Renal cortical epithelial cell (primary cell): ENCODE measurements at regions not wholly inside any gene's neighbourhood (a gene's known extent, or its start where the extent isn't known, plus 50 kb on each side); places are given as distances from the start of the nearest gene placed in this dataset.

Source experiments
- DNase-seq: peaks from one replicate; pipeline ENCODE4 v3.0.0-alpha.2; 2011; ENCODE audit warnings: low read depth

DNA sequence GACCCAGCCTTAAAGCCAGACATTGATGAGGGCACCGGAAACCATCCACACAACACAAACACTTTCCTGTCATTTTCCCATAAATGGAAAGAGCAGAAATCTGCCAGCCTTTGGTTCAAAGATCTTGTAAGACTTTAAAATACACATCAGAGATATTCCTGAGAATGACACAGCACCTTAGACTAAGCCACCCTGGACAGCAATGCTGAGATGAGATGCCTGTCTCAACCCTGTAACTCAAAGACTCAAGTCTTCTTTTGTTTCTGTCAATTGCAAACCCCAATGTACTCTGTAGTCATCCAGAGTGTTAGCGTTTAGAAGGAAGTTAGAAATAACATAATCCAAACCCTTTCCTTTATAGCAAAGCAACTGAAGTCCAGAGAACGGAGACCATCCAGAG lies 119.2 kb downstream of the CCNA1 start:
- no peak for DNase-seq

DNA sequence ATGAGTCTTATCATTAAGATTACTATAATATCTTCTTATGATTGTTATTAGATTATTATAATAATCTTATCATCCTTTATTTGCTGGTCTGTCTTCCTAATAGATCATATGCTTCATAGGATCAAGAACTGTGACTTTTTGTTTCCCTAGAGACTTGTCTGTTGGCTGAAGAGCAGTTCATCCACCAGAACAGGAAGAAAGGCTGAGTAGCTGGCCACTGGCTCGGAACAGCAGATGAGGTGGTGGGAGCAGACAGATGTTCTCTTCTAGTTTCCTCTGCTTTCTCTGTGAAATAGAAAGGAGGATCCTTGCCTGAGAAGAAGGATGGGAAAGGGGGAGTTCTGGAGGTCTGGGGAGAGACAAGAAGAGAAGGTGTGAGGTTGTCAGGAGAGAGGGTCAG lies 120.0 kb downstream of the CCNA1 start:
- DNase-seq: no peak

DNA sequence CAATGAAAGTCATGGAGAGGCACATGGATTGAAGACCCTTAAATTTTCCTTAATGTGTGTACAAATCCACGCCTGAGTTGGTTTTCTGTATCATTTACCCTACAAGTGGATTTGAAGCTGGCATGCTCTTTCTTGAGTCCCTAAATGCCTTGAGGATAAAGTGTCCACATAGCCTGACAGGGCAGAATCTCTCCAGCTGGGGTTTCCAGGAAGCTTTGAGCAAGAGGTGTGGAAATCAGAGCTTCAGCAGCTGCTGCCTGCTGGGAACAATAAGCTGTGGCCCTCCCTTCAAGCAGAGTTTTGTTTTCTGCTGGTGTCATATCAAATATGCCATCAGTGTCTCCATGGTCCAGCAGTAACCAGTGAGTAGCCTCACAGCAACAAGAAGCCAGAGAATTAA lies 120.3 kb upstream of the SERTM1 start:
- DNase-seq: no peak

DNA sequence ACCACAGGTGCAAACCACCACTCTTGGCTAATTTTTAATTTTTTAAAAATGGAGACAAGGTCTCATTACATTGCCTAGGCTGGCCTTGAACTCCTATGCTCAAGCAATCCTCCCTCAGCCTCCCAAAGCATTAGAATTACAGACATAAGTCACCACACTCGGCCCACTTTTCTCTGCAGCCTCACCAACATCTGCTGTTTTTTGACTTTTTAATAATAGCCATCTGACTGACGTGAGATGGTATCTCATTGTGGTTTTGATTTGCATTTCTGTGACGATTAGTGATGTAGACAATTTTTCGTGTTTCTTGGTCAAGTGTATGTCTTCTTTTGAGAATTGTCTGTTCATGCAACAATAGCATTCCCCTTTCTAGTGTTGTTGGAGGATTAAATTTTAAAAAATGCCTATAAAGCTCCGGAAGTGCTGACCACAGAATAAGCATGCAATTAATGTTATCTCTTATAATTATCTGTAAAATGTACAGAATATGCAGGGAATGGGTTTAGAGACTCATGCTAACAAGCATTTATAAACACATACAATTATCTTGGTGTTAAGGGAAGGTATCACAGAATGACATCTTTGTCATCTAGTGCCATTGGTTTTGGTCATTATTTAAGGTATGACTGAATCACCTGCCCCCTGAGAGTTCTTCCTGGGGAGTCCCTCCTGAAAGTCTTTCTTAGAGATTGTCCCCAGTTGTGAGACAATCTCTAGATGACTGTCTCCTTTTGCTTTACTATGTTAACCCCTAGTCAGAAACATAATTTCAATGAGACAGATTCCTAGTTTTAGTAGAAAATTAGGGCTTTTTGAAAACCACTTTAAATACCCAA lies 118.5 kb upstream of the SERTM1 start:
- no peak for DNase-seq

DNA sequence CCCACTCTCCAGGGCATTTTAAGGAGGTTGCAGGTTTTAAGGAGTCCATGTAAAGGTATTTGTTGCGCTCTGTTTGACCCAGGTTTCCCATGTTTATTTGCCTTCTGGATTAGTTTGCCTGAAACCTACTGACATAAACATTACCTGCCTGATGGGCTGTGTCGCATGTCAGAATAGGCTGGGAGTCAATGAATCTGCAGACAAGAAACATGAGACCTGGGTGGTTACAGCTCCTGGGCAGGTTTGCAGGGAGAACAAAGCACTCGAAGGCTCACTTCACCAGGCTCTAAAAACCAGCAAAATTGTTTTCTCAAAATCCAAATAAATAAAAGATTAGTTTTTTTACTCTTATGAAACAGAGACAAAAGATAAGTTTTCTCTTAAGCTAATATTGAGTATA lies 114.4 kb upstream of the SERTM1 start:
- no peak for DNase-seq

DNA sequence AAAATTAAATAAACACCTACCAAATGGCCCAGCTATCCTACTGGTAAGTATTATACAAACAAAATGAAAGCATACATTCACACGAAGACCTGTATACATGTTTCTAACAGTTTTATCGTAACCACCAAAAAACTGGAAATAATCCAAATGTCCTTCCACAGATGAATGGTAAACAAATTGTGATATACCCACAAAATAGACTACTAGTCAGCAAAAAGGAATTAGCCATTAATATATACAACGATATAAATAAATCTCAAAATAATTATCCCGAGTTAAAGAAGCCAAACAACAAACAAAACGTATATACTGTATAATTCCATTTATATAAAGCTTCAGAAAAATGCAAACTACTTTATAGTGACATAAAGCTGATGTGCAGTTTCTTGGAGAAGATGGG lies 106.3 kb upstream of the SERTM1 start:
- DNase-seq: no peak

DNA sequence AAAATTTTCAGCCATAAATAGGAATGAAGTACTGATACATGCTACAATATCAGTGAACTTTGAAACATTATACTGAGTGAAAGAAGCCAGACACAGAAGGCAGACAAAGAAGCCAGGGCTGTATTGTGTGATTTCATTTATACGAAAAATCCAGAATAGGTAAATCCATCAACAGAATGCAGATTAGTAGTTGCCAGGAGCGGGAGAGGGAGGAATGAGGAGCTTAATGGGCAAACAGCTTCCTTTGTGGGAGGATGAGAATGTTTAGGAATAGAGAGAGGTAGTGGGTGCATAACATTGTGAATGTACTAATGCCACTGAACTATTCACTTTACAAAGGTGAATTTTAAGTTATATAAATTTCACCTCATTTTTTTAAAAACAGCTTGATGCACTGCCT lies 103.3 kb upstream of the SERTM1 start:
- no peak for DNase-seq

DNA sequence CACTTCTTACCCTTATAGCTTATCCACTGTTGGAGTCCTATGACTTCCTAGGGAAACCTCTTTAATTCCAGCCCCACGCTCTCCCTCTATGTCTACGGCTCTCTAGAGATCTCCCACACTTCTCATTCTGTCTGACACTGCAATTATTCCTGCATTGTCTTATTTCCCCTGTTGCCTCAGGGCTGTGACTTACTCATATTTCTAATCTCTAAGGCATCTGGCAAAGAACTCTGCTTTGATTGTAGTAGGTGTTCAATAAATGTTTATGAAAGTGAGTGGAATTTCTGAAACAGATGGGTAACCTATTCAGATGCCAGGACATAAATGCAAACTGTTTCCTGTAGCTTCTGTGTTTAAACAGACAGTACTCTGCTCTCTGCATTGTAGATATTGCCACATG lies 102.4 kb upstream of the SERTM1 start:
- DNase-seq: peak; percentile 6

DNA sequence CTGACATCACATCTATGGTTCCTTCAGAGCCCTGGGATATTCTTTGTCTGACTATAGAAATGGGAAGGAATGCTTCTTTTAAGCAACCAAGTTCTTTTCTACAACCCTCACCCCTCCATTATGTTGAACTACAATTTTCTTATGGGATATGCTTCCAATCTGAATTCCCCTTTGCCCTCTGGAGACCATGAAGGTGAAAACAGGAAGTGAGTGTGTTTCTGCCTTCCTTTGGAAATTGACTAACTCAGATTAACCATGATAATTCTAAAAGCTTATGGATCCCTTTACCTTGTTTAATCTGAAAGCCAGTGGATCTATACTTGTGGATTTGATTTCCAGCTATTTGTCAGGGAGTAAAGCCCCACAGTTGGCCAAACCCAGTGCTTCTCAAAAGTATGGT lies 90.8 kb upstream of the SERTM1 start:
- DNase-seq: no peak

DNA sequence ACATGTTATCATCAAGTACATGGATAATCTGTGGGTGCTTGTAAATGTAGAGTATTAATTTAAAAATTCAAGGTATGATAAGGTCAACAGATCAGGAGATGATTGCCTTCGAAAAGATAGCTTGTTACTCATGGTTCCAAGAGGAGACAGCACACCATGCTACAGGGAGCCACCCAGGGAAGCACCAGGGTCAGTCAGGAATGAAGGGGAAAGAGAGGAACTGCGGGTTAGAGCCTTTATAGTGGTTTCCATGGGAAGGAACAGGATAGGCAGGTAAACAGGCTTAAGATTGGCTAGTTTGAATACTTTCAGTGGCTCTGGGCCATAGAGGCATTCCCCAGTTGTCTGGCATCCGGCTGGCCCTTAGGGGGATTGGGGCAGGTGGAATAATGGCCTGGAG lies 74.2 kb upstream of the SERTM1 start:
- DNase-seq: no peak

- peak; percentile 23 for DNase-seq
Measured at GRCh38 chr13:36601186-36601585, 72.6 kb upstream of the SERTM1 start.

GRCh38 chr13:36606060-36606459 lies 67.8 kb upstream of the SERTM1 start:
- no peak for DNase-seq

- DNase-seq: no peak
Measured at GRCh38 chr13:36608474-36608873, 65.3 kb upstream of the SERTM1 start.

DNA sequence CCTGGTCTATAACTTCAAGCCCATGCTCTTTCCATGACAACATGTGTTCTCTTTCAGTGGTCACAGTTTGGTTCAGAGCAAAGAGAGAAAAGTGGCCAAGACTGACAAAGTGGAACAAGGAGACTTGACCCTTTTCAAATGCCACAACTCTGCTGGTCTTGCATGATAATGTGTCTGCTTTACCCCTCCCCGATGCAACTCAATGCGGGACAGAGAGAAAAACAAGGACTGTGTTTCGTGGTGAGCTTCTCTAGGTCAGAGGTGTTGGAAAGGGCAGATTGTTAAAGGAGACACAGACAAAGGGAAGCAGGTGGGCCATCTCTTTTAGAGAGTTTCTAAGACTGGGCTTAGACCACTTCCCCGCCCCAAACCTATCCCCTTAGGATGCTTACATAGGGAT lies 61.6 kb upstream of the SERTM1 start:
- no peak for DNase-seq

GRCh38 chr13:36616706-36617105 lies 57.1 kb upstream of the SERTM1 start:
- no peak for DNase-seq

- DNase-seq: no peak
Measured at GRCh38 chr13:36619535-36619934, 54.3 kb upstream of the SERTM1 start.
